ENCODE measurements at regions not wholly inside any gene's neighbourhood (a gene's known extent, or its start where the extent isn't known, plus 50 kb on each side); places are given as distances from the start of the nearest gene placed in this dataset.

DNA sequence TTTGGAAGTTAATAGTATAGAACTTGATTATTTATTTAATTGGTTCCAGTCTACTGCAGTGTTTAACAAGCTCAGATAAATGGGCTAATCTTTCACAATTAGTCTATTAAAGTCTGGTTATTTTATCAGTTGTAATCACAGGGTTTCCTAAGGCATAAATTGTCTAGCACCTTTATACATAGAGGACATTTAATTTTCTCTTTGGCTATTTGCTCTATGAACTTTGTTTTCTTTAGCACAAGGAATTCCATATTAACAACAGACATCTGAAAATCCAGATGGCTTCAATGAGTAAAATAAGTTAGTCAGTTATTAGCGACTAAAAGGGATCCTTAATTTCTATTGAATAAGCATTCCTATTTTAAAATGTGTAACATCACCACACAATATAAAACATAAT lies 1350.8 kb upstream of the SLC10A2 start:
- no peak overlapping the region for H3K4me3 ChIP-seq (ENCODE audit: low read depth, low read length)
- TF ChIP-seq CTCF (IDR thresholded peaks at IDR 0.05; ENCODE audit: low read depth, low read length): no peak
- no peaks in the 10 kb centered on the region for H3K36me3 ChIP-seq
- H3K9me3 ChIP-seq (ENCODE audit: severe bottlenecking): no peaks in the 10 kb centered on the region
- no peaks in the 10 kb centered on the region for H3K27me3 ChIP-seq (ENCODE audit: insufficient read depth, low read depth, severe bottlenecking)
- DNase-seq: no peak
- H3K27ac ChIP-seq: no peak overlapping the region

- H3K4me3 ChIP-seq (ENCODE audit: low read depth, low read length): no peak overlapping the region
- H3K9me3 ChIP-seq (ENCODE audit: severe bottlenecking): no peaks in the 10 kb centered on the region
- H3K27ac ChIP-seq: no peak overlapping the region
- no peak for DNase-seq
- H3K27me3 ChIP-seq (ENCODE audit: insufficient read depth, low read depth, severe bottlenecking): no peaks in the 10 kb centered on the region
- no peak for TF ChIP-seq CTCF (IDR thresholded peaks at IDR 0.05; ENCODE audit: low read depth, low read length)
- no peaks in the 10 kb centered on the region for H3K36me3 ChIP-seq
Observed at GRCh38 chr13:104414771-104415170, 1348.6 kb upstream of the SLC10A2 start.

DNA sequence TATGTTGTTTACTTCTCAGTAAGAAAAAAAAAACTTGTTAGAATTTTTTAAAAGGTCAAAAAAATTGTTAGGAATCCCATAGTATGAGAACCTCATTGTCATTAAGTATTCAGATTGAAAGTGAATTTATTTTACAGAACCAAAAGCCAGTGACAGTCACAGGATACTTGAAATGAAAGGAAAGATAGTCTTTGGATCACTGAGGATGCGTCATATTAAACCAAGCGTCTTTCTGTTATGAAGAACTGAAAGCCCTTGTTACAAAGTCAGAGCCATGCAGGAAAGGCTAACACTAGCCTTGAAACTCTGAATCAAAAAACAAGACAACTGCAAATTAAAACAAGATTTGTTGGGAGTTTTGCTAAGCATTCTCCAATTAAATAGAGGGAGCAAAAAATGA lies 1348.0 kb upstream of the SLC10A2 start:
- Histone ChIP-seq H3K27me3 (ENCODE audit: insufficient read depth, low read depth, severe bottlenecking) (no peaks in the 10 kb centered on the region), H3K4me3 (ENCODE audit: low read depth, low read length) (no peak overlapping the region), H3K36me3 (no peaks in the 10 kb centered on the region), H3K27ac (no peak overlapping the region), H3K9me3 (ENCODE audit: severe bottlenecking) (no peaks in the 10 kb centered on the region)
- DNase-seq: no peak
- no peak for TF ChIP-seq CTCF (IDR thresholded peaks at IDR 0.05; ENCODE audit: low read depth, low read length)

- H3K27ac ChIP-seq: no peak overlapping the region
- TF ChIP-seq CTCF (IDR thresholded peaks at IDR 0.05; ENCODE audit: low read depth, low read length): no peak
- no peak overlapping the region for H3K4me3 ChIP-seq (ENCODE audit: low read depth, low read length)
- no peaks in the 10 kb centered on the region for H3K36me3 ChIP-seq
- H3K27me3 ChIP-seq (ENCODE audit: insufficient read depth, low read depth, severe bottlenecking): no peaks in the 10 kb centered on the region
- DNase-seq: no peak
- no peaks in the 10 kb centered on the region for H3K9me3 ChIP-seq (ENCODE audit: severe bottlenecking)
Observed at GRCh38 chr13:104411141-104411765, 1345.0 kb upstream of the SLC10A2 start.

DNA sequence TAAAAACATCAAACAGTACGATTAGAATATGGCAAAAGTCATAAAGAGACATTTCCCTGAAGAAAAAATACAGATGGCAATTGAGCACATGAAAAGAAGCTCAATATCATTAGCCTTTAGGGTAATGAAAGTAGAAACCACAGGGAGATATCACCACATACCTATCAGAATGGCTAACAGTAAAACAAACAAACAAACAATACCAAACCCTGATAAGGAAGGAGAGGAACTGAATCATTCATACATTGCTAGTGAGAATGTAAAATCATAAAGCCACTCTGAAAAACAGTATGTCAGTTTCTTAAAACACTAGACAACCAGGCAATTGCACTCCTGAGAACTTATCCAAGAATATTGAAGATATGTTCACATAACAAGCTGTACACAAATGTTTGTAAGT lies 1342.5 kb upstream of the SLC10A2 start:
- no peaks in the 10 kb centered on the region for H3K27me3 ChIP-seq (ENCODE audit: insufficient read depth, low read depth, severe bottlenecking)
- no peaks in the 10 kb centered on the region for H3K36me3 ChIP-seq
- no peak overlapping the region for H3K4me3 ChIP-seq (ENCODE audit: low read depth, low read length)
- H3K27ac ChIP-seq: no peak overlapping the region
- no peak for TF ChIP-seq CTCF (IDR thresholded peaks at IDR 0.05; ENCODE audit: low read depth, low read length)
- DNase-seq: no peak
- no peaks in the 10 kb centered on the region for H3K9me3 ChIP-seq (ENCODE audit: severe bottlenecking)

DNA sequence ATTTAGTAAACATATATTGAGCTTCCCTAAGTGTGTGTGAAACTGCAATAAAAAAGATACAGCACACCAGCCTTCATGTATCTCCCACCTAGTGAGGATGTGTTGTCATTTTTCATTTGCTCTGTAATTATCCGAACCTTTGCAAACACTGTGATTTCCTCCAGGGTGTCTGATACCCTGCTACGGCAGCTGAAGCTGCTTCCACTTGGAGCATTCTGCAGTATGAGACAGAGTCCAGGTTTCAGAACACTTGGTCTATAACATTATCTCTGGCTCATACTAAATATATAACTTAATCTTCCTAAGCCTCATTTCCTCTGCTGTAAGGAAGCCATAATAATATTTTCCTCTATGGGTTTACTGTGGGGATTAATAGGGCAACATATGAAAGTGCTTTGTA lies 1338.1 kb upstream of the SLC10A2 start:
- H3K27me3 ChIP-seq (ENCODE audit: insufficient read depth, low read depth, severe bottlenecking): no peaks in the 10 kb centered on the region
- H3K9me3 ChIP-seq (ENCODE audit: severe bottlenecking): no peaks in the 10 kb centered on the region
- no peaks in the 10 kb centered on the region for H3K36me3 ChIP-seq
- DNase-seq: no peak
- H3K4me3 ChIP-seq (ENCODE audit: low read depth, low read length): no peak overlapping the region
- no peak for TF ChIP-seq CTCF (IDR thresholded peaks at IDR 0.05; ENCODE audit: low read depth, low read length)
- no peak overlapping the region for H3K27ac ChIP-seq
